HG03135 (cell line): ENCODE measurements at regions not wholly inside any gene's neighbourhood (a gene's known extent, or its start where the extent isn't known, plus 50 kb on each side); places are given as distances from the start of the nearest gene placed in this dataset.

Experiments
- ATAC-seq: cut with Tn5 transposase; IDR thresholded peaks from one replicate; pipeline ENCODE4 v1.9.1; 2021; ENCODE audit warnings: mild to moderate bottlenecking, moderate library complexity; ENCODE audit not compliant: unreplicated experiment

GRCh38 chr1:96962751-96963211, 241.2 kb downstream of the PTBP2 start:
- no peak for ATAC-seq

GRCh38 chr1:96964761-96965160, 243.2 kb downstream of the PTBP2 start:
- no peak for ATAC-seq

- peak; percentile 90 for ATAC-seq
Measured at GRCh38 chr1:96966536-96967138, 245.1 kb downstream of the PTBP2 start.

GRCh38 chr1:96967311-96967710, 245.7 kb downstream of the PTBP2 start:
- ATAC-seq: no peak

- ATAC-seq: no peak
Measured at GRCh38 chr1:96968541-96968940, 247.0 kb downstream of the PTBP2 start.

GRCh38 chr1:96968983-96969382, 247.4 kb downstream of the PTBP2 start:
- no peak for ATAC-seq

GRCh38 chr1:96969656-96970163, 248.1 kb downstream of the PTBP2 start:
- no peak for ATAC-seq

GRCh38 chr1:96971439-96971838, 249.9 kb downstream of the PTBP2 start:
- no peak for ATAC-seq

- no peak for ATAC-seq
Measured at GRCh38 chr1:96971849-96972602, 250.4 kb downstream of the PTBP2 start.

GRCh38 chr1:96973605-96974004, 252.0 kb downstream of the PTBP2 start:
- no peak for ATAC-seq

- no peak for ATAC-seq
Measured at GRCh38 chr1:96978444-96978843, 256.9 kb downstream of the PTBP2 start.

- ATAC-seq: no peak
Measured at GRCh38 chr1:96978901-96979300, 257.3 kb downstream of the PTBP2 start.

- no peak for ATAC-seq
Measured at GRCh38 chr1:96979304-96980268, 258.0 kb downstream of the PTBP2 start.

GRCh38 chr1:96980448-96980847, 258.9 kb downstream of the PTBP2 start:
- no peak for ATAC-seq

- ATAC-seq: no peak
Measured at GRCh38 chr1:96981181-96981580, 259.6 kb downstream of the PTBP2 start.

GRCh38 chr1:96982118-96982517, 260.5 kb downstream of the PTBP2 start:
- ATAC-seq: no peak

GRCh38 chr1:96983866-96984265, 262.3 kb downstream of the PTBP2 start:
- no peak for ATAC-seq

- no peak for ATAC-seq
Measured at GRCh38 chr1:96987186-96987703, 265.7 kb downstream of the PTBP2 start.

GRCh38 chr1:96989302-96989701, 267.7 kb downstream of the PTBP2 start:
- no peak for ATAC-seq

GRCh38 chr1:96990136-96990535, 268.6 kb downstream of the PTBP2 start:
- ATAC-seq: no peak

GRCh38 chr1:96991261-96991660, 269.7 kb downstream of the PTBP2 start:
- ATAC-seq: no peak
